ENCODE measurements at regions not wholly inside any gene's neighbourhood (a gene's known extent, or its start where the extent isn't known, plus 50 kb on each side); places are given as distances from the start of the nearest gene placed in this dataset.

DNA sequence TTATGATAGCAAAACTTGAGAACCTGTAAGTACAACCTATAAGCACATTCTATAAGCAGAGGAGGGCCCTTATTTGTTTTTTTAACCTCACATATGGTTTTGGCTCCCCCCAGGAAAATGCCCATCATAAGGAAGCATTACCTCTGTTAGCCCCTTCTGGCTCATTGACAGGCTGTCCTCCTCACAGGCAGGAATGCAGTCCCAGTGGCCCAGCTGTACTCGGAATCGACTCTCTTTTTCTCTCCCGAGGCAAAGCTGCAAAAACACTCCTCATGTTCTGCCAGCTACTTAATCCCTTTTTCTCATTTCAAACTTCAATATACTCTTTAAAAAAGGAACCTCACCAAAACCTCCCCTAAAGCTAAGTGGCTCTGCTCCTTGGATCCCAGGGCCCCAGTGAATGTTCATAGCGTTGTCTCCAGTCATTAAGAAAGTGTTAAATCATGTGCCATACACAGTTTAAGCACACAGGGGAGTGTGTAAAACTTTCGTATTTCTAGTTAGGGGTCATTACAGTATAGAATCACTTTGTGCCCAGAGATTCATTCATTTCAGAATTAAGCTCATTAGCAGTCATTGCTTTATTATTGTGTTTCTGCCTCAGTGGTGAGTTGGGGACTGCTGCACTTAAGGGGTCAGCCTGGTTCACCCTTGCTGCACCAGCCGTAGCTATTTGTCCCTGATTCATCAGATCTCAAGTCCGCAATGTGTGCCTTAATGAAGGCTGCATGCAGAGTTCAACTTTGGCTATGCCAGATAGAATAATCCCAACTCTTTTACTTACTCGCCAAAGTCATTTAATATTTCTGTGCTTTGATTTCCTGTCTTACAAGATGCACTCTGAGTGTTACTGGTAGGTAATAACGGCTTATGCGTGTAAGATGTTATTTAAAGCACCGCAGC lies 57.6 kb downstream of the JRKL start:
- DNase-seq (ENCODE audit: insufficient read length, low spot score) (no peak), FAIRE-seq (no peak)
- no peak for TF ChIP-seq POLR2A (IDR thresholded peaks at IDR 0.05; ENCODE audit: low read depth, low read length)

DNA sequence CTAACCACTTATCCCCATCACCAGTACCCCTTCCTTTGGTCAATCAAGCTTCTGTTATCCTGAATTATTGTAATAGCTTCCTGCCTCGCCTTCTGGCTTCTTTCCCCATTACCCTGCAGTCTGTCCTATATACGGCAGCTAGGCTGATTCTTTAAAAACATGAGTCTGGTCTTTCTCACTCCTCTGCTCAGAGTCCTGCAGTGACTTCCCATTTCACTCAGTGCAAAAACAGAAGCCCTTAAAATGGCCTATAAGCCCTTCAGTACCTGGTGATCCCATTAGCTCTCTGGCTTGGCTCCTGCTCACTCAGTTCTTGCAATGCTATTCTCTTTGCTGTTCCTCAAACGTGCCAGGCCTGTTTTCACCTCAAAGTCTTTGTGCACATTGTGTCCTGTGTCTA lies 58.4 kb downstream of the JRKL start:
- TF ChIP-seq POLR2A (IDR thresholded peaks at IDR 0.05; ENCODE audit: low read depth, low read length) = no peak
- FAIRE-seq (no peak), DNase-seq (ENCODE audit: insufficient read length, low spot score) (no peak)

DNA sequence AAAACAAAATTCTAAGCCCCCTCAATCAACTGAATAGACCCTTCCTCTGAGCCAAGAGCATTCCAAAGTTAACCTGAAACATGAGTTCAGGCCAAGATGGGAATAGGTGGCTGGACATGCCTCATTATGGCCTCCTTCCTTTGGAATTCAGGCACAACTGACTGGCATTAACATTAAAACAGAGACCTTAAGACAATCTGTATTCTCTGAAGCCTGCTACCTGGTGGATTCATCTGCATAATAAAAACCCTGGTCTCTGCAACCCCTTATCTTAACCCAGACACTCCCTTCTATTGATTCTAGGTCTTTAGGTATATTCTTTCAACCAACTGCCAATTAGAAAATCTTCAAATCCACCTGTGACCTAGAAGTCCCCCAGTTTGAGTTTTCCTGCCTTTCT lies 66.3 kb downstream of the JRKL start:
- TF ChIP-seq POLR2A (IDR thresholded peaks at IDR 0.05; ENCODE audit: low read depth, low read length) = no peak
- DNase-seq (ENCODE audit: insufficient read length, low spot score) (no peak), FAIRE-seq (no peak)

DNA sequence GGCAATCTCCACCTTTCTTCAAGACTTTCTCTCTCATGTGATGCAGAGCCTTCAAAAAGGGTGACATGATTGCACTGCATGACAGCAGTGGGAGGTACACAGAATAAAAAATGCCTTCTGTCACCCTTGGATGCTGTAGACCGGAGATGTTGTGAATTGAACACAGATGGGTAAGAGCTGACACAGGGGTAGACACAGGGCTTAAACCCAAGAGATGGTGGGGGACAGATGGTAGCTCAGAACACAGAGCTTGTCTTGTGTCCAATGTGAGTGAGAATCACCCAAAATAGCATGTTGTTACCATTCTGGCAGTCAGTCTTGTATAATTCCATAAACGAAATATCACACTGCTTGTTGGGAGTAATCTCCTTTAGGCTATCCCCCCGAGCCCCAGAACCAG lies 69.9 kb downstream of the JRKL start:
- TF ChIP-seq POLR2A (IDR thresholded peaks at IDR 0.05; ENCODE audit: low read depth, low read length) = no peak
- DNase-seq (ENCODE audit: insufficient read length, low spot score) = no peak
- no peak for FAIRE-seq

DNA sequence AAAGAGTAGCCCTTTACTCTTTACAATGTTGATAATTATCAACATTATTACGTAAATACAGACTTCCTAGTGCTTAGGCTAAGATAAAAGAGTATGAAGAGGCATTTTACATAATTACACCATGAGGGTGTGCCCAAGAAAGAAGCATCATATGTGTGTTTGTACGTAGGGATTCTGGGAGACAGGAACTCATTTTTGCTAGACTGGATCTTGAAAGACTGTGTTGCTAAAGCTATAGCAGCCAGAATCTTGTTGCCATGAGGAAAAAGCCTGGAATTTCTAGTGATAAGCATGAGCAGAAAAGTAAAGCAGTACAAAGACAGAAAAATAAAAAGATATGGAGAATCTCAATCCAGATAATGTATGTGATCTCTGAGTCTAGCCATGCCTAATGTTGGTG lies 72.1 kb downstream of the JRKL start:
- DNase-seq (ENCODE audit: insufficient read length, low spot score) = no peak
- FAIRE-seq = no peak

DNA sequence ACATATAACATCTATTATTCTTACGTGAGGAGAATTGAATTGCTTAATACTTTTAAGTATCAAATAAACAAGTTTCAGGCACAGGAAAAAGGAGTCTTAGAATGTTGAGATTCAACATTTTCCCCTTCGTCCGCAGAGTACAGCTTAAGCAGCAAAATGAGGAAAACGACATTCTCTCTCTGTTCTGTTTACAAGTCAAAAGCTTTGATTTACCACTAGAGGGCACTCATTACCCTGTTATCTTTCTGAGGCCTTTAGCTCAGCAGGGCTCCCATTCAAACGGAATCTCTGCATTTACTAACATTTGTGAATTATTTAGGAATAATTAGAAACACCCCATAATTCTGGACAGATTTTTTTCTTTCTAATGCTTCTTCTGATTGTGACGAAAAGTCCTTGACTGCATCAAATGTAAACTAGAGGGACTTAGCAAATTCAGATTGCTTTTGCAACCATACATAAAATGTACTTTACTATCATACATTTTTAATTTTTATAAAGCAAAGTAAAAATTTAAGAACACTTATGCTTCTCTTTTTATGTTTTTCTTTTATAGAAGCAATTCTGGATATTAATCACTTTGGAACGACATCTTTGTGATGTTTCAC lies 75.0 kb downstream of the JRKL start:
- DNase-seq (ENCODE audit: insufficient read length, low spot score) = peak; percentile 19
- no peak for TF ChIP-seq POLR2A (IDR thresholded peaks at IDR 0.05; ENCODE audit: low read depth, low read length)
- FAIRE-seq = peak; percentile 43

More for the DNA sequence above, 72.1 kb downstream of the JRKL start:
- TF ChIP-seq POLR2A (IDR thresholded peaks at IDR 0.05; ENCODE audit: low read depth, low read length) = no peak

DNA sequence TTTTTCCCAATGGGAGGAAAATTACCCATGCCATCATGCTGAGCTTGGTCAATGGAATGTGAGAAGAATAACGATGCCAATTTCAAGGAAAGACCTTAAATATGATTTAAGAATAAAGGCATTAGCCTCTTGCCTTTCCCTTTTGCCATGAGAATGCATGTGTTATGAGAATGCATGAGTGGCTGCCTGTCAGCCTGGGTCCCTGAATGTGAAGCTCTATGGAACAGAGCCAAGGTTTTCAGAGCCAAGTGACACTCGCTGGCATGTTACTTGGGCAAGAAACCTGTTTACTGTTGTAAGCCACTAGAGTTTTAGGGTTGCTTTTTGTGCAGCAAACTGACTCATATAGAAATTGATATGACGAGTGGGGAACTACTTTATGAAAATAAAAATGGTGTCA lies 75.7 kb downstream of the JRKL start:
- FAIRE-seq (no peak), DNase-seq (ENCODE audit: insufficient read length, low spot score) (no peak)
- TF ChIP-seq POLR2A (IDR thresholded peaks at IDR 0.05; ENCODE audit: low read depth, low read length) = no peak

DNA sequence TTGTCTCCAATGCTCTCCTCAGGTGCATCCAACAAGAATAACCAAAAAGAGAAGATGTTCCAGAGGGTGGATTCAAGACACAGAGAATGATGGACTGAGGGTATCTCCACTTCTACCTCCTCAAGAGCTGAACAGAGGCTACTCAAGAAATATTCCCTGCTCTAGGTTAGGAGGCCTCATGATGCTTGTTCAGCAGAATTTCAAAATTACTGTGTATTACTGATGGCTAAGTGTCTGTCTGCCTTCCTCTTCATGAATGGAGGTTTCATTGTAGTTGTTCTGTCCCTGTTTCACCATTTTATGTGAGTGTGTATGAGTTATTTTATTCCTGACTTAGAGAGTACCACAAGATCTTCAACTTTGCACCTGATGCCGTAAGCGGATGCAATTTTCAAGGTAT lies 76.8 kb downstream of the JRKL start:
- no peak for DNase-seq (ENCODE audit: insufficient read length, low spot score)
- FAIRE-seq = no peak
- TF ChIP-seq POLR2A (IDR thresholded peaks at IDR 0.05; ENCODE audit: low read depth, low read length) = no peak

DNA sequence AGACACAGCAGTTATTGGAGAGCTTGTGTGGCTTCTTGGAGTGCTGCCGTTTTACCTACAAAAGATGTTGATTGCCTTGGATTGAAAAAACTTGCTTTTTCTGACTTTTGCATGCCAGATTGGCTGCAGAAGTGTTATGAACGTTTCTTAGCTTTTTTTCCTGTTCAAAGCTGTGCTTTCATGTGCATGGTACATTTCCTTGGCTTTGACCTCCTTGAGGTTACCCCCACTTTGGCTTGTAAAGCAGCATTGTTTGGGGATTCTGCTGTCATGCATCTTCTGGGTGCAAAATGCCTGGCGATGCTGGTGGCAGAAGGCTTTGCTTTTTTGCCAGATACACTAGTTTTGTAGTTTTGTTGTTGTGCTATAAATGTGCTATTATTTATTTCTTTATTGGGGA lies 80.0 kb downstream of the JRKL start:
- TF ChIP-seq POLR2A (IDR thresholded peaks at IDR 0.05; ENCODE audit: low read depth, low read length) = no peak
- DNase-seq (ENCODE audit: insufficient read length, low spot score) = no peak

DNA sequence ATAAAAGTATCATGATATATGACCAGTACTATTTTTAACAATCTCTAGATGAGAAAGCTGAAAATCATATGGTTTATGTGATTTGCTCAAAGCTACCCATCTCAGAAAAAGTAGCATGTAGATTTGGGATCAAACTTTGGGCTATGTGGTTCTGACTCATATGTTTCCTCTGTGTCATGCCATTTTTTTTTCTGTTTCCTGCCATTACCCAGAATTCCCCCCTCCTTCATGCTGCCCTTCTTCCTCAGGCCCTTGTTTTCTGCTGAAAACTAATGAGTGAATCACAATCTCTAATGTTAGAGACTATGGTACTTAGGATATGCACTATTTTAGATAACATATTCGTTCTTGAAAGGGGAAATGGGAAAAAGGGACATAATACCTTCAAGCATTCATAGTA lies 80.7 kb downstream of the JRKL start:
- TF ChIP-seq POLR2A (IDR thresholded peaks at IDR 0.05; ENCODE audit: low read depth, low read length) = no peak
- DNase-seq (ENCODE audit: insufficient read length, low spot score) = no peak
- FAIRE-seq = no peak

More for the DNA sequence above, 80.0 kb downstream of the JRKL start:
- no peak for FAIRE-seq

DNA sequence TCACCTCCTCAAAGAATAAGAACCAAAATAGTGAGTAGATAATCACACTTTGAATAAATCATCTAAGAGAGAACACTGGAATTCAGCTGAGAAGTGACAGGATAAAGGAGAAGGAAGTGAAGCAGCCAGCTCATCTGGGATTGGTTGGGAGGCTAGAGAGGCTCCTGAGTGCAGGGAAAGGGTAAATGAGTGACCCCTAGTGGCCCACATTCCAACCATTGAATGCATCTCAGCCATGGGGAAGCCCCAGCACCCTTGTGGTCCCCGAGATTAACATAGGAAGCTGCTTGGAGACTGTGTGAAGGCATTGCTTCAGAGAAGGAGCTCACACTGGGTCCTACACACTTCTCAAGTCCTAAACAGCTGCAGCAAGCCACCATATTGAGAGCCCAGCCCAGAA lies 82.3 kb downstream of the JRKL start:
- DNase-seq (ENCODE audit: insufficient read length, low spot score) (no peak), FAIRE-seq (no peak)
- no peak for TF ChIP-seq POLR2A (IDR thresholded peaks at IDR 0.05; ENCODE audit: low read depth, low read length)

DNA sequence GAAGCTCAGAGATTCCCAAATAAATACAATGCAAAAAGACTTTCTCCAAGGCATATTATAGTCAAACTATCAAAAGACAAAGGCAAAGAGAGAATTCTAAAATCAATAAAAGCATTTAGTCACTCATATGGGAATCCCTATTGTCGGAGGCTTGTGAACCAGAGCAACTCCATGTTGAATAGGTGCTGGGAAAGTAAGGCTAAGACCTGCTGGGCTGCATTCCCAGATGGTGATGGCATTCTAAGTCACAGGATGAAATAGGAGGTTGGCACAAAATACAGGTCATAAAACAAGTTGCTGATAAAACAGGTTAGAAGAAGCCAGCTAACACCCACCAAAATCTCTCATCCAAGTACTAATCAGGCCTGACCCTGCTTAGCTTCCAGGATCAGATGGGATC lies 84.5 kb downstream of the JRKL start:
- no peak for FAIRE-seq
- no peak for DNase-seq (ENCODE audit: insufficient read length, low spot score)
- no peak for TF ChIP-seq POLR2A (IDR thresholded peaks at IDR 0.05; ENCODE audit: low read depth, low read length)

DNA sequence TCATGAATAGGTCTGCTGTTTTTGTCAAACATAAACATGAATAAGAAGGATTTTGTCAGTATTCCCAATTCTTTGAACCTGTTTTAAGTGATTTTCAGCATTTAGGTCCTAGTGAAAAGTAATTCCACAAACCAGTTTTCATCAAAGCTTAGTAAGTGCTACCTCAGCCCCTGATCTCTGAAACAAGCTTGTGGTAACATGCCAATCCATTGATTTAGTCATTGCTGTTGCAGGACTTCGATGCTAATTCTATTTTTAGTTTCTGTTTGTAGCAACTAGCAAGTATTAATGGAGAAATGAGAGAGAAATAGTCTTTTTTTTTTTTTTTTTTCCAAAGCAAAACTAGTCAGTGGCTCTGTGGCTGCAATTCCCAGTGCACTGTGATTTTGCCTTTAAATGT lies 91.4 kb downstream of the JRKL start:
- DNase-seq (ENCODE audit: insufficient read length, low spot score) (no peak), FAIRE-seq (no peak)
- TF ChIP-seq POLR2A (IDR thresholded peaks at IDR 0.05; ENCODE audit: low read depth, low read length) = no peak

DNA sequence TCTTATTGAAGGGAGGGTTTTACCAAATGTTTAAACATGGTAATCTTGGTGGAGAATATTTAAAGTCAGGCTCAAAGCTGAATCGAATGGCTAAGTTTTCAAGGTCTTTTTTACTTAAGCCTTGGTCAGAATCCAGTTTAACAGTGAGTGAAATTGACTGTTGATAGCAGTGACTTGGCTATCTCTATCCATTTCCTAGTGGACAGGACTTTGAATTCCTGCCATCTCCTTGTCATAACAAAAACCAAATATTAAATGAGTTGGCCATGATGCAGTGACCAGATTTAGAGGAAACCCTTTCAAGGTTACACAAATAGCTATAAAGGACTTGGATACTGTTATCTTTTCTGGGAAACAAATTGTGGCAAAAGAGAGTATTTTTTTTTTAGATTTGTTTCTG lies 92.0 kb downstream of the JRKL start:
- FAIRE-seq (no peak), DNase-seq (ENCODE audit: insufficient read length, low spot score) (no peak)
- TF ChIP-seq POLR2A (IDR thresholded peaks at IDR 0.05; ENCODE audit: low read depth, low read length) = no peak

DNA sequence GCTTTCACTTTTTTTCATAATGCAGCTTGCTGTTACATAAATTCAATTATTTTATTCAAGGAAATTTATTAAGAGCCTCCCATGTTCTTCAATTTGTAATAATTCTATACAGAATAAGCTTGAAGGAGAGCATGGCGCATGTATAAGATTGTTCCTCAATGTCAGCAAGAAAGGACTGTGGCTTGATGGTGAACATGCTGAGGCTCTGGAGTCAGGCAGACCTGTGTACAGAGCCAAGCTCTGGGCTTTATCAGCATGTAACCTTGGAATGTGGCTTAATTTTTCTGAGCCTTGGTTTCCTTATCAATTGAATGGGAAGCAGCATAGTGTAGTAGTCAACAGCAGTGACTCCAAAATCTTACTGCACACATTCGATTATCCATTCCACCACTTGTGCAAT lies 92.4 kb downstream of the JRKL start:
- TF ChIP-seq POLR2A (IDR thresholded peaks at IDR 0.05; ENCODE audit: low read depth, low read length) = no peak
- DNase-seq (ENCODE audit: insufficient read length, low spot score) = no peak
- no peak for FAIRE-seq
